NCI-H2171 (cell line): ENCODE measurements at regions not wholly inside any gene's neighbourhood (a gene's known extent, or its start where the extent isn't known, plus 50 kb on each side); places are given as distances from the start of the nearest gene placed in this dataset.

Source experiments
- DNase-seq: peaks from one replicate; lab custom pipeline; 2025; lab: John Stamatoyannopoulos, UW

DNA sequence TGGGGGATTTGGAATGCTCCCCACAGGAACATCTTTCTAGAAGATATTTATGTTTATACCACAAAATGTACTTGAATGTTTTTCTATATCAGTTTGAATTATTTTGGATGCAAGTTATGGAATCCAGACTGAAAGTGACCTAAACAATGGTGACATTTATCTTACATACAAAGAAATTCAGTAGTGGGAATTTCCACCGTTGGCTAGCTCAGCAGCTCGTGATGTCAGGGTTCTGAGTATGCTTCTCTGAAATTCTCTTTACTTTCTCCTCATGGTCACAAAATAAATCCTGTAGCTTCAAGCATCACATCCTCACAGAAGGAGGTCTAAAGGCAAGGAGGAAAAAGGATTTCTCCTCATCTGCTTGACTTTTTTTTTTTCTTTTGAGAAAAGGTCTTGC is 105.3 kb downstream of the AKAIN1 start:
- DNase-seq: no peak

DNA sequence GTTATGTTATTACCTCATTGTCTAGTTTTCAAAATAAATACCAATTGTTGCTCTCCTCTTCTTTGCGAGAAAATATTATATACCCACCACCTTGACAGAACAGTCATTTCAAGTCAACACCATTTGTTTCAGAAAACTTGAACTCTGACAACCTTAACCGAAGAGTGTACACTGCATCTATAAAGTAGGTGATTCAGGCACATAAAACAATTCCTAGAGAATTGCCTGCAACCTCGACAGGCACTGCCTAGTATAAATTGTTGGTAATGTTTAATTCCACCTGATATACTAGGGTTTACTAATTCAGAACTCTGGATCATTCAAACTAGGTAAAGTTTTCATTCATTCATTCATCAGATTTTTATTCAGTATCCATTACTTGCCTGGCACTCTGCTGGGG is 121.8 kb downstream of the AKAIN1 start:
- no peak for DNase-seq

DNA sequence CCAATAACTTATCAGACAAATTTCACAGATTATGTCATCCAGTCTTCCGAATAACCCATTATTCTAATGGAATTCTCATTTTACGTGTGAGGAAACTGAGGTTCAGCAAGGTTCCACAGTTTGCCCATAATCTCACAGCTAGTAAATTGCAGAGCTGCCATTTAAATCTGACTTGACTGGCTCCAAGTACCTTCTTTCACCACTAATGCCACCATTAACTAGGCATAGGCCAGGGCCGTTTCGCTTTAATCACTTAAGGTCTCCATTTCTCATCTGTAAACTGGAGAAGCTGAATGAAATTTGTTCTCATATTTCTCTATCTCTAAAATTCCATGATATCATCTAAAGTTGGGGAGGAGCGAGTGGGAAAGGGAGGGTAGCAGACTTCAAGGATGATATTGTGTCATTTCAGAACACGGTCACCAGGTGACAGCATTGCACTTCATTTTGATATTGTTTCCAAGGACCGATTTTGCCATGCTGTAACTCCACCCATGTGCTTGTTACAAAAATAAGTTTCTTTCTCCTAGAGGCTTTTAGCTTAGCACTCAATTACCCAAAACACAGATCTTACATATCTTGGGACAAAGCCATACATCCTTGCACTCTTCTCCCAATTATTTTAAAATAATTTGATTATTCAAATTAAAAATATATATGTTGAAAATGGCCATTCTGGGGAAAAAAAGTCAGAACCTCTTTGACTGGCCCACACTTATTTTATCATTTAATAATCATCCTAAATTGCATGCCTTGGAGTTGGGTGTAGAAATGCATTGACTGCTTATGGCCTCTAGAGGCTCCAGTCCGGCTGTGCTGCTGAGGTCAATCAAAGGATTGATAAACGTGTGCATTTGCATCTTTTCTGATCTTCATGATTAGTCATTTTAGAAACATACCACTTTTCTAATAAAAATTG is 123.8 kb downstream of the AKAIN1 start:
- peak; percentile 41 for DNase-seq

DNA sequence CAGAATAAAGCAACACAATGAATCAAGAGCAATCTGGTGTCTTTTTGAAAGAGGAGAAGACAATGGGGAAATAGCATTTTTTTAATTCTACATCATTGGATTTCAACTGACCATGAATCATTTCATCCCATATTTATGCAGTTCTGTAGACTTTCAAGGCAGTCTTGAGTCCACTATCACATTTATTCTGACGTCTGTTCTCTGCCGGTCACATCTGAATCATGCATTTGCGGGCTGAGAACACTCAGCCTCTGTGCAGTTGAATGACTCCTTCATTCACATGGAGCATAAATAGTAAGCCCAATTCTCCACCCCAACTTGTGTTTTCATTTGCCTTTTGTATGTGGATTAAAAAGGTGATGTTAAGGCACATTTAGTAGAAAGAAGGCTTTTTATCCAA is 128.2 kb downstream of the AKAIN1 start:
- no peak for DNase-seq

DNA sequence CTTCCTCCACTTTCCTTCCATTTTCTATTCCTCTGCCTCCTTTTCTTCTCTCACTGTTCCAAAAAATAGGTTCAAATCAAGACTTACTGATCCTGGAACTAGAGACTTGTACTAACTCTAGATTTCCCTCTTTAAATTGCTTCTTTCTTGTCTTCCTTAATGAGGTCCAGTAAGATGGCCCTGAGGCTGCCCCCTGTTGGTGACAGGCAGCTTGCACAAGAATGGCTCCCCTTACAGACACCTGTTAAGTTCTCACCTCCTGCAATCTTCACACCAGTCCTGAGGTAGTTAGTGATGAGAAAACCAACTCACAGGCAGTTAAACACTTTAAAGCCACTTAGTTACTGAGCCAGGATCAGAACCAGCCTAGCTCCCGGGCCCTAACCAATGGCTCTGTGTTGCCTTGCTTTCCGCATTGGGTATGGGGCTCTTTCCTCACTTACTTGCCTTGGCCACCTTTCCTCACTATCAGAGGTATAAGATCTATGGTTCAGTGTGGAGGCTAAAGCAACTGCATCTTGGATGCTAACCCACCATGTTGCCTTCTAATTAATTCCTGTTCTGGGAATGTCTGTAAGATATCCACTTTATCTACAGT is 130.6 kb downstream of the AKAIN1 start:
- DNase-seq: no peak

DNA sequence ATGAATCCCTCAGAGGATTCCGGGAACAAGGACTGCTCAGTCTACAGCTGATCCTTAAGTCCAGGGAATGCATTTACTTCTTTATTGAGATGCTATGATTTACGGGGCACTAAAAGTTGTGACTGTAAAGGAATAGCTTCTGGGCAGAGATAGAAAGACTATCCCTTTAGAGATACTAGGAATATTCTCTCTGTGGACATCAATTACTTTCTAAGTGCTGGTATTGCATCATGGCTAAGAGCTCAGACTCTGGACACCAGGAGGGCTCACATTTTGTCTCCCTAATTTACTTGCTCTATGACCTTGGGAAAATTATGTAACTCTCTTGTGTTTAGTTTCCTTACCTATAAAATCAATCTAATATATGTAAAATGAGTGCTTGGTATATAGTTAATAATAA is 131.4 kb downstream of the AKAIN1 start:
- DNase-seq: no peak

DNA sequence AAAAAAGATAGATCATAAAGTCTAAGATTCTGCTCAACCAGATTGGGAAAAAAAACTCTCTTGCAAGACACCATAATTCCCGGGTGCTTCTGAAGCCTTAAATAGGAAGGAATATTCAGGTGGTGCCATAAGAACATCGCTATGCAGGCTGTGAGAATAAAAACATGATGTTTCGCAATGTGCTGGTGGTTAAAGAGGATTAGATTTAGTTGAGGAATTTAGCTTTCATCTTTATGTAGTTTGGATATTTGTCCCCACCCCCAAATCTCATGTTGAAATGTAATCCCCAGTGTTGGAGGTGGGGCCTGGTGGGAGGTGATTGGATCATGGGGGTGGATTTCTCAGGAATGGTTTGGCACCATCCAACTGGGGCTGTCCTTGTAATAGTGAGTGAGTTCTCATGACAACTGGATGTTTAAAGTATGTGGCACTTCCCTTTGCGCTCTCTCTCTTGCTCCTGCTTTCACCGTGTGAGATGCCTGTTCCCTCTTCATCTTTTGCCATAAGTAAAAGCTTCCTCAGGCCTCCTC is 132.2 kb downstream of the AKAIN1 start:
- DNase-seq: no peak

DNA sequence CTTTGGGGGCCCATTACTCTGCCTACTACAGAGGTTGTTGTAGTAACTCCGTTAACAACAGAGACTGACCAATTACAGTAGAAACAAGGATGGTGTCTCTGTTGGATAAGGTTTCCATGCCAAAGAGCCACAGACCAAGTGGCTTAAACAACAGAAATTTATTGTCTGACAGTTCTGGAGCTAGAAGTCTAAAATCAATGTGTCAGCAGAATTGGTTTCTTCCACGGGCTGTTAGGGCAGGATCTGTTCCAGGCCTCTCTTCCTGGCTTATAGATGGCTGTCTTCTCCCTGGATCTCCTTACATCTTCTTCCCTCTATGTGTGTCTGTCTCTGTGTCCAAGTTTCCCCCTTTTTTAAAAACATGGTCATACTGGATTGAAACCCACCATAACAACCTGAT is 135.3 kb downstream of the AKAIN1 start:
- DNase-seq: no peak

DNA sequence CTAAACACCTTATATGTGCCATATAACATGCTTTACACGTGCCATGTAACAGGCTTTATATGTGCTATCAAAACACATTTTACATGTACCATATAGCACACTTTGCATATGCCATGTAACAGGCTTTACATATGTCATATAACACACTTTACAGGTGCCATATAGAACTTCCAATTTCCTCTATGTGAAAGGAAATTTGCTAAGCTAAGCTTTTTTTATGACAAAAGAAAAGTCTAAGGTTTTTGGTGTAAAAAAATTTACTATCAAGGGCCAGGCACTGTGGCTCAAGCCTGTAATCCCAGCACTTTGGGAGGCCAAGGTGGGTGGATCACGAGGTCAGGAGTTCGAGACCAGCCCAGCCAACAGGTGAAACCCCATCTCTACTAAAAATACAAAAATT is 136.5 kb downstream of the AKAIN1 start:
- DNase-seq: no peak

DNA sequence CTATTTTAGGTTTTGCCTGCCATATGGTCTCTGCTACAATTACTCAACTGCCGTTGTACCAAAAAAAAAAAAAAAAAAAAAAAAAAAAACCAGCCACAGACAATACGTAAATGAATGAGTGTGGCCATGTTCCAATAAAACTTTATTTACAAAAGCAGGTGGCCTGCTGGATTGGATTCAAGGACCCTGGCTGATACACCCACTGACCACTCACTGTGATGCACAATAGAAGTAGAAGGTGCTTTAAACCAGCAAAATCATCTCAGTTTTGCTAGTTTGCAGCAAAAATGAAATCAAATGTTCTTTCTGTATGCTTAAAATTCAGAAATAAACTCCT is 137.4 kb downstream of the AKAIN1 start:
- peak; percentile 77 for DNase-seq

DNA sequence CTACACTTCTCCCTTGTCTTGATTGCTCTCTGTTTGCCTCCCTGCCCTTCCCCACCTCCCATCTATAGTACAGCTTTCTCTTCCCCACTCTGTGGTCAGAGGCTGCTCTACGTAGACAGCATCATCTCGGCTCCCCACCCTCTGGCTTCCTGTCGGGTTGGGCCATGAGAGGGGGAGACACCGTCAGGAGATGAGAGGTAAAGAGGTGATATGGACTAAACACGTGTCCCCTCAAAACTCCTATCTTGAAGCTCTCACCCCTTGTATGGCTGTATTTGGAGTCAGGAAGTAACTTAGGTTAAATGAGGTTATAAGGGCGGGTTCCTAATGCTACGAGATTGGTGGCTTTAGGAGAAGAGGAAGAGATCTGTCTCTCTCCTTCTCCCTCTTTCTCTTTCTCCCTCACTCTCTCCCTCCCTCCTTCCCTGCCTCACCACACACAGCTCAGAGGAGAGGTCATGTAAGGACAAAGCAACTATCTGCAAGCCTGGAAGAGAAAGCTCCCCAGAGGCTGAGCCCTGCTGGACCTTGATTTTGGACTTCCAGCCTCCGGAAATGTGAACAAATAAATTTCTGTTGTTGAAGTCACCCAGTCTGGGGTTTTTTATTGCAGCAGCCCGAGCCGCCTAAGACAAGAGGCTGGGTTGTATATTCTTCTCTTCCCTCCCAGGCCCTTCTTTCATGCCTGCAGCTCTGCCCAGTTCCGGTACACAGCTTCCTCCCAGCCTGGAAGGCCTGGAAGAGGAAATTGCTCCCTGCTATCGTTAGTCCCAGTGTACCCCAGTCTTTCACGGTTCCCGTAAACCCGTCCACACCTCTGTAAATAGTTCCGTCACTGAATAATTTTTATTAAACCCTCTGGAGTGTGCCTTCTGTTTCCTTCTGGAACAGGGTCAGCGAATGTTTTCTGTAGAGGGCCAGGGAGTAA is 138.0 kb downstream of the AKAIN1 start:
- DNase-seq: peak; percentile 77

DNA sequence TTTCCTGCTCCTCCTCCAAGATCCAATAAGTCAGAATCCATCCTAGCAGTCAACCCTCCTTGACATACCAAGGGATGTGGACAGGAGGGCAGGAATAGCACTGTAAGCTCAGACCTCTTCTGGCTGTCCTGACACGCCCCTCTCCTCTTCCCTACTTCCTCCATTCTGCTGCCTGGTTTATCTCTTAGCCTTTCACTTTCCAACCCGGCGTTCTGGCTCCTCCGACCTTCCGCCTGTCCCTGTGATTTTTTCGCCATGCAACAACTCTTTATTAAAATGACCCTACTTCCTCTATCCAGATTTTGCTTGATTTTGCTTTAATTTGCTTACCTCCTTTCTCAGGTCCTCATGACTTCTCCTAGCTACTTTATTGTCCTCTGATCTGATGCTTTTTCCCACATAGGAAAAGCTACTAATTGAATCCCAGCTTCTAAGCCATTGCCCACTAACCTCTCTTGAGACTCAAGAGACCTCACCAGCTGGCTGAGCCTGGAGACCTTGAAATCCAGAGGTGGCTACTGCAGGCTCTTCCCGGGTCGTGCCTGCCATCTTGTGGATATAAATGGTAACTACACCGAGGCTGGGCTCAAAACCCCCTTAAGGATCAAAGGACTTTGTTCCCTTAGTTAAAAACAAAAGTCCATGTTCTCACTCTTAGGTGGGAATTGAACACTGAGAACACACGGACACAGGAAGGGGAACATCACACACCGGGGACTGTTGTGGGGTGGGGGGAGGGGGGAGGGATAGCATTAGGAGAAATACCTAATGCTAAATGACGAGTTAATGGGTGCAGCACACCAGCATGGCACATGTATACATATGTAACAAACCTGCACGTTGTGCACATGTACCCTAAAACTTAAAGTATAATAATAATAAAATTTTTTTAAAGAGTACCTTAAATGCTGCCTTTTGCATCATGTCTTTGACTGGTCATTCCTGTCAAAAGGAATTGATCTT is 139.4 kb downstream of the AKAIN1 start:
- peak; percentile 63 for DNase-seq

DNA sequence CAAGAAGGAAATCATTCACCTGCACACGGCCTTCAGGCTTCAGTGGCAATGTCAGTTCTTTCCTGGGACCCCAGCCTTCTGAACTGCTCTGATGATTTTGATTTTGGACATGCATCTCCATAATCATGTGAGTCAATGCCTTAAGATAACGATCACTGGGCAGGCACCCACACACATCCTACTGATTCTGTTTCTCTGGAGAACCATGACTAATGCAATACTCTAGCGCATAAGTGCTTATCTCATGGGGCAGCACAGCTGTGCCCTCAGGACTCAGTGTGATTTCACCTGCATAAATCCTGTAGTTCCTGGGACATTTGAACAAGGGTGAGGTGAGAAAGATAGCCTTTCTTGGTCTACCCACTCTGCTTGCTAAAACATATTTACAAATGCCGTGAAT is 144.6 kb downstream of the AKAIN1 start:
- DNase-seq: no peak

DNA sequence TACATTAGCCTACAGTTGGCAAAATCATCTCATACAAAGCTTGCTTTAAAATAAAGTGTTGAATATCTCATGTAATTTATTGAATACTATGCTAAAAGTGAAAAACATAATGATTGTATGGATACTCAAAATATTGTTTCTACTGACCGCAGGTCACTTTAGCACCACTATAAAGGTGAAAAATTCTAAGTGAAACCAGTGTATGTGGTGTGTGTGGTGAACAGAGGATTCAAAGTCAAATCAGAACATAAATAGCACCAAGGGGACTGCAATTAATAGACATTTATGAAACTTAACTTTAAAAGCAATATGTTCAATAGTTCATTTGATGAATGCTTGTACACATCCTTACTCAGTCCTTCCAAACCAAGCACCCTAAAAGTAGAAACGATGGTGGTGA is 145.8 kb downstream of the AKAIN1 start:
- DNase-seq: no peak

DNA sequence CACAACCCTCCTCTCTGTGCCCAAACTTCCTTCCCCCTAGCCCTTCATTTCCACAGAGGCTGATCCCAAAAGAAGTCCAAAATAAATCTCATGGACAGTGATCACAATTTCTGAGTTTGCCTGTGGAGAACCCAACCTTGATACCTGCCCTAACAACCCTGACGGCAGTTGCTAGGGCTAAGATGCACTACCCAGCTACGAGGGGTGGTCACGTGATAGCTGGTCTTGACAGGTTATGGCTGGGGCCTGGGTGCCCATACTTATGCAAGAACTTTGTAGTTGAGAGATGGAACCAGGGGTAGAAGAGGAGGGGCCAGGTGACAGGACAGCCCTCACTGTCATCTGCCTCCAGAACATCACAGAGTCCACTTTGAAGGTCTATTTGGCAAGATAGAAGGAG is 147.9 kb downstream of the AKAIN1 start:
- no peak for DNase-seq

DNA sequence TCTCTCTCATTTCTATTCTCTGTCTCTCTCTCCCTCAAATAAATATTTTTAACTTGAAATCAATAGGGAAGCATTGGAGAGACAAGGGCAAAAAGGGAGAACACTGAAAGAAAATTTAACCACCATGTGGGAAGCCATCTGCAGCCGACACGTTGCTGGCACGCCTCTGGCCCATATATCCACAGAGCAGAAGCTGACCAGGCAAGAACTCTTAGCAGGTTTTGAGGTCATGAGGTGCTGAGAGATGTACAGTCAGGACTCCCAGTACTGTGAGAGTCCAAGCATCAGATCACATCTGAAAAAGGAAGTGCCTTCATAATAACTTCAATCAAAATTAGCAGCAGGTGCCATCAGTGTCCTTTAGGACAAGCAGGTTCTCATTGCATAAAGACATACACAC is 156.6 kb downstream of the AKAIN1 start:
- no peak for DNase-seq

DNA sequence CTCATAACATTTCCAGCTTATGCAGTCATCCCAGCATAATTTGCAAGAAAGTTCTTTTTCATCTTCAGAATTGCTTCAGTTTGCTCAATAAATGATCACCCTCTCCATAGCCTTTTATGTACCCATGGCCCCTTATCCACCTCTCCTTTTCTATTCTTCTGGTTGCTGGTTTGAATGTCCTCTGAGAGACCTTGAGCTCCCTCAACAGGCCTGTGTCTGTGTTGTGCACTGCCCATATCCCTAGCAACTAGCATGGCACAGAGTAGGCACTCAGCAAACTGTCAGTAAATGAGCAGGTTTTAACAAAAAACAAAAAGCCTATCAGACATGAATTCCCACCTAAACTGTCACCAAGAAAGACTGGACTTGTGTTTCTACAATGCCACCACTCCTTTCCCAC is 160.5 kb downstream of the AKAIN1 start:
- DNase-seq: no peak

DNA sequence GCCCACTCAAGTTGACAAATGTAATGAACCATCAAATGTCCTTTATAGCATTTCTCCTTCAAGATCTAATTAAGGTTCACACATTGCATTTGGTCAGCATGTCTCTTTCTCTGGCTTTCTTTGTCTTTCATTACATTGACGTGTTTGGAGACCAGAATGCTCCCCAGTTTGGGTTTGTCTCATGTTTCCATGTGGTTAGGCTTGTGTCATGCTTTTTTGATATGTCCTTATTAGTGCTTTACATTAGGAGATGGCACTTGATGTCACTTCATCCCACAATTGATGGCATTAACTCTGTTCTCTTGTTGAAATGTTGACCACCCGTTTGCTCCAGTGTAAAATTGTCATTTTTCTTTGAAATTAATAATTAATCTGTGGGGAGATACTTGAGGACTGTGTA is 165.8 kb downstream of the AKAIN1 start:
- DNase-seq: no peak

DNA sequence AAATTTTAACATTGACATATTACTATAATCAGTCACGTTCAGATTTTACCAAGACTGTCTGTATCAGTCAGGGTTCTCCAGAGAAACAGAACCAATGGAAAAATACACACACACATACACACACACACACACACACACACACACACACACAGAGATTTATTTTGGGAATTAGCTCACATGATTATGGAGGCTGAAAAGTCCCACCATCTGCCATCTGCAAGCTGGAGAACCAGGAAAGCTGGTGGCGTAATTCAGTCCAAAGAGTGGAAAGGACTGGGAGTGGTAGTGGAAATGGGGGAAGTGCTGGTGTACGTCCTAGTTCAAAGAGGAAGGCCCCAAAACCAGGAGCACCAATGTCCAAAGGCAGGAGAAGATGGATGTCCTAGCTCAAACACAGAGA is 166.4 kb downstream of the AKAIN1 start:
- DNase-seq: no peak

DNA sequence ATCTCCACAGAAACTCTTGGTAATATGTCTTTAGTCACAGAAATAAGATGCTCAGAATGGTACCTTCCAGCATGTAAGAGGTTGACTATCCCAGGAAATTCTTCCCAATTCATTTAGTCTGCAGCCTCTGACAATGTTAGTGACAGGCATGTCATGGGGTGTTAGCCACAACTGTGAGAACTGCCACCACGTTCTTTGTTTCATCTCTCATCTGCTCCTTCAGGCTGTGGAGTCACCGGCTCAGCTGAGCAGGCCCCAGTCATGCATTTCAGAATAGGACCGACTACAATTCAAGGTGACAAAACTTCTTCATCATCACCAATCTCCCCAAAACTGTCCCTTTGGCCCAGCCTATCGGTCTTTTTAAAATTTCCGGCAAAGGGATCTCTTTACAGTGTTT is 167.5 kb downstream of the AKAIN1 start:
- no peak for DNase-seq

DNA sequence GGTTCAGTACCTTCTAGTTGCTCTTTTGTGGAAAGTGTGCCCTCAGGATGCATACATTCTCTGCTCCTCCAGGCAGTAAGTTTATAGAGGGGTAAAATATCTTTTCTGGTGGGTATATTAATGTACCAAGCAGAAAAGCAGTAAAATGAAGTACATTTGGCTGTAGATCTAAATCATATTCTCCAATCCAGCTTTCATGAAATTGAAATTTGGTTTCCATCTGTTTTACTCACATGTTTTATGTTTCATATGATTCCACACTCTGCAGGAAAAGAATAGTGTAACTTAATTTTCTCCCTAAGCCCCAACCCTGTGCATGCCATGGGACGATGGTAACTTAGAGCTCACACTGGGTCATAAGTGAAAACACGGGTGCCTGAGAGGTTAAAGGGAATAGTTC is 172.3 kb downstream of the AKAIN1 start:
- DNase-seq: no peak
